ENCODE measurements at regions not wholly inside any gene's neighbourhood (a gene's known extent, or its start where the extent isn't known, plus 50 kb on each side); places are given as distances from the start of the nearest gene placed in this dataset.

DNA sequence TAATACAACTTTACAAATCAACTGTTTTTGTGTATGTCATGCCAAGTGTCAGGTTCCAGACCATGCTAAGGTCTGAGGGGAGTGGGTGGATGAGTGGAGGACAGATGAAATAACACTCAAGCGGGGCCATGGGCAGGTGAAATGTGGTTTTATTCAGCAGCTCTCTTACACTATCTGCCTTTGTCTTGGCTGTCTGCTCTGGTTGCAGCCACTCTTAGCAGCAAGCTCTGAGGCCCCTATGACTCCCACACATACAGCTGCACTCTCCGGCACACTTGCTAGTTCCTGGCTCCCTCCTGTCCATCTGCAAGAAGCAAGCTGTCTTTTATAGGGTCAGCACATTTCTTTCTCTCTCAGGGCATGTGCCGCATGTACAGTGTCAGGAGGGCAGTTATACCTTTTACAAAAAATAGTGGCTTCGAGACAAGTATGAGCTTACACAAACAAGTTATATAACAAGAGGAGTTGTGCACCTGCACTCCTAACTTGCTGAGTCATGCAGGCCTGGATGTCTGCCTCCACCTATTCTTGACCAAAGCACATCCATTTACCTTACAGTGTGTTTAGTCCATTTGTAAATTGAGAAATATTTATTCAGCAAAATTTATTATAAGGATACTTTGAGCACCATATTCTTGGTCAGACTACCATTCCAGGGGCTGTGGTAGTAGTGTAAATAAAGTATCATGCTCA lies 683.7 kb upstream of the CBLB start:
- DNase-seq = no peak

DNA sequence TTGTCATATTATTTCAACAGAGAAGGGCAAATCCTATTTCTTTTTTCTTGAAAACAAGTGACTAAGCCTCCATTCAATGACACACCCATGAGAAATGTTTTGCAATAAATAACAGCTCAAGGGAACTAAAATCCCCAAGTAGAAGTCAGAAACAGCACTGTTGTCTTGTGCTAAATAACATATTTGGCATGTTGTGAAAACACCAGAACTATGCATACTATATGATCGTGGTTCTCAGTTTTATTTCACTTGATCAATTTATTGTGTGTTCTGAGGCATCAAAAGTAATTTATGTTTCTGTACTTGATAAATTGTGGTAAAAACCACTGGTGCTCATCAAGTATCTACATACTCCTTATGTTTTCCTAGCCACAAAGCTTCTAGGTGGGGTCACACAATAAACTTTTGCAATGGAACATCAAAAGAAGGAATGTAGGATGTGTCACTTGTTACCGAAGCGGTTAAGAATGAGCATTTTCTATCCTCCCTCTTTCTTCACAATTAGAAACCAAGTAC lies 691.7 kb upstream of the CBLB start:
- peak; percentile 70 for DNase-seq

DNA sequence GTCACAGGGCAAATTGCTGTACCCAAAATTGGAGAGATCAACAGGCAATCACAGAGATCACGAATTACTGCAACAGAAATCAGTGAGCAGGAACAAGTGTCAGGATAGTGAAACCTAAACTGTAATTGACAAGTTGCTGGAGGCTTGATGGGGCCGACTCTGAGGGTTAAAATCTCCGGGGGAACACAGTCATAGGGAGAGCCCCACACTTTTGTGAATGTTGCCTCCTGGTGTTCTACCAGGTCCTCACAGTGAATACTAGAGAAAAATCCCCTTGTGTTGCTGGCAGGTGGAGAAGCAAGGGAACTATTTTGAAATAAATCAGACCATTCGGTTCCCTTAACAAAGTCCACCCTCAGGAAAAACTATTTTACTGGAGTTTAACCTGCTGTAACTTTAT lies 697.5 kb upstream of the CBLB start:
- DNase-seq = no peak

DNA sequence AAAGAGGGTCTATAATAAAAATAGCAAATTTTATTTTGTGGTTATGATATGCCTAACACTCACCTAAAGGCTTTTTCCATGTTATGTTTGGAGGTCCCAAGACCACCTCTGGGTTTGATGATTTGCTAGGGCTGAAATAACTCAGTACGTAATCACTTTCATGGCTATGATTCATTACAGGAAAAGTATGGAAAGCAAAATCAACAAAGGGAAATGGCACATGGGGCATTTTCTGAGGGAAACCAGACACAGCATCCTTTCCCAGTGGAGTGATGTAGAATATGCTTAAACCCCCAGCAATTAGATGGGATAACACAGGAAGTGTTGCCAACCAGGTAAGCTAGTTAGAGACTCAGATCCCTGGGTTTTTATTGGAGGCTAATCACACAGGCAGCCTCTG lies 701.6 kb upstream of the CBLB start:
- peak; percentile 56 for DNase-seq

DNA sequence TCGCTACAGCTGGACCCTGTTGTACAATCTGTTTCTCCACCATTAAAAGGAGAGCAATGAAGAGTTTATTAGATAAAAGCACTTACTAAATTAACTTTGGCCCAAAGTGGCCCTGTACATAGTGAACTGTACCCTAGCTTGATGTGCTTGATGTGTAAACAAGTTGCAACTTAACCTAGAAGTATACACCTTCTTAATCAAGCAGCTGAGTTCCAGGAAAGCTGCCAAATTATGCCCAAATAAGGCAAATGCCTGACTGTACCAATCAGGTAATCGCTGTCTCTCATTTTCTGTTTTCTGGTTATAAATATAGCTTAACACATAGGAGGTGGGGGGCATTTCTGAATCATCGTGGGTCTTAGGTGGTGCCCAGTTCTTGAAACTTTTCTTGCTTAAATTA lies 704.8 kb upstream of the CBLB start:
- DNase-seq = no peak

DNA sequence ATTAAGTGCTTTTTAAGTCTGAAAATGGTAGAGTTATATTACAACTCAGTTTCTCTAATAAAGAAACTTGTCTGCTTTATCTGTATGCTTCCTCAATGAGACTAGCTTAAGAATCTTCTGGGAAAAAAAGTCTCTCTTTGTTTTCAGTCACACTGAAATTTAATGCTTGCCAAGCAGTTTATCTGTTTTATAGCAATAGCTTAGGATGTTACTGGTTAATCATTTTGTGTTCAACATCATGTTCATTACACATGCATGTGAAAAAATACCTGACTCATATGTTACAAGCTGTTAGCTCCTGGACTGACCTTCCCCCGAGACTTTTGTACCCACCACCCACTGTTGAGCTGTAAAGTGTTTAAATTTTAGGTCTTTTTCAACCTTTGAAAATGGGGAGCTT lies 706.2 kb upstream of the CBLB start:
- DNase-seq = no peak

DNA sequence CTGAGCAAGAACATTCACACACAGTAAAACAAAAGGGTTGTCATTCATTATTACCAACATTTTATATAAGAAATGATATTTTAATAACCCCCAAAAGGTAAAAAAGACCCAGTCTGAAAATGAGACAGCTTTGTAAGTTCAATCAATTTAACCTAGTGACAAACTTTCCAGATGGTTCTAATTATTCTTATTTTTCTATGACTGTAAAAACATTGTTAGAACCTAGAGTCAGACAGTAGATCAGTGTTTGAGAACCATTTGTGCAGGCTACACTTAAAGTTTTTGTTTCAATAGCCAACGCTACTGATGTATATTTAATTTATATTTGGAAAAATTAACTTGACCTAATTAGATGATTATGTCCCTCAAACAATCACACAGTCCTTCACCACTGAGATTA lies 708.4 kb upstream of the CBLB start:
- DNase-seq = peak; percentile 19

DNA sequence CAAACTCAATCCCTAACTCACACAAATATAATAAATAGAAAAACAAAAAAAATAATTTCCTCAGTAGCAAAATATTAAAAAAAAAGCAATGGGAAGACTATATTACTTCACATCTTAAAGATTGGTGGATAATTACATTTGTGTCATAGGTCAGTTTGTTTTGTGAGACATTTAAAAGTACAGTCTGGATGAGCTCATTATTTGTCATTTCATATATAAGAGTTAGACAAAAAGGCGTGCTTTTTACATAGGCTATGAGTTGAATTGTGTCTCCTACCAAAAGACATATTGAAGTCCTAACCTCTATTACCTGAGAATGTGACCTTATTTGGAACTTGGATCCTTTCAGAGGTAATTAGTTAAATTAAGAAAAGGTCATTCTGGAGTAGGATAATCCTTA lies 710.1 kb upstream of the CBLB start:
- peak; percentile 43 for DNase-seq

DNA sequence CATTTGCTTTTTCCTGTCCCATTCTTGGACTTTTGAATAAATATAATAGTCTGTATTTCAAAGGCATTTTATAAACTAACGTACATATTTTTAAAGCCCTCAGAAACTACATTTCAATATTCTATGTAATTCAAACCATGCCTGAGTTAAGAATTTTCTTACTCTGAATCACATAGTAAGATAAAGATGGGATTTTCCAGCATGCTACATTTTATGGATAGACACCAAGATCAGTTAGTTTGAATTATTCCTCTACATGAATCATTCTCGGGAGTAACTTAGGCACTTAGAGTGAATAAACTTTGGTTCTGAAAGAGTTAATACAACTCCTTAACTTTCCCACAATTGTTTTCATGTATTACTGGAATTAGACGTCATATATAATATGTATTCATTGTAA lies 713.3 kb upstream of the CBLB start:
- peak; percentile 65 for DNase-seq

DNA sequence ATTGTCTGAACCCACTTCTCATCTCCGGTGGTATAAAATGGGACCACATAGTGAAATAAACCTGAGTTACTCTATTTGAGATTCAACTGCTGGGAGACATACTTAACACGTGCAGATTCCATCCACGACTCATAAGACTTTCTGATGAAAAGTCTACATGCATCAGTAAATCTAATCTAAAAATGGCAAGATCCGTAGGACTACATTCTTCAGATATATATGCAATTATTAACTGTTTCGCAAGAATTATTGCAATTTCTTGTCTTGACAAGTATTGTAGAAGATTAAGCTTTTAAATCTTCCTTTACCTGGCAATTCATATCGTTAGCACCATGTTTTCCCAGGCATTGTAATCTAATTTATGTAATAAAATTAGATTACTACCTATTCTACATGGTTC lies 718.7 kb upstream of the CBLB start:
- no peak for DNase-seq

DNA sequence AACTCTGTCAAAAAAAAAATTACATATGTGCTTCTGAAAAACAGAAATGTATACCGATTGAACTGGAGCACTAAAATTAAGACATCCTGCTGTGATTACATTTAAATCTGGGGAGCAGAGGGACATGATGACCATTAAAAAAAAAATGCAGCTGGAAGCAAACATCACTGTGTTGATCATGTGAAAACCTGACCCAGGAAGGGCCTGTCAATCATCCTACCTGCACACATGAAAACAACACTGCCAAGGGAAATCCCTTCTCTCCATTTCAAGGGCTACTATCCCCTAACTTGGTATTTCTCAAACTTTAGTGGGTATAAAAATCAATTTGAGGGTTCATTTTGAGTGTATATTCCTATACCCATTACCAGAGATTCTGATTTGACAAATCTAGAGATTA lies 719.9 kb upstream of the CBLB start:
- no peak for DNase-seq

DNA sequence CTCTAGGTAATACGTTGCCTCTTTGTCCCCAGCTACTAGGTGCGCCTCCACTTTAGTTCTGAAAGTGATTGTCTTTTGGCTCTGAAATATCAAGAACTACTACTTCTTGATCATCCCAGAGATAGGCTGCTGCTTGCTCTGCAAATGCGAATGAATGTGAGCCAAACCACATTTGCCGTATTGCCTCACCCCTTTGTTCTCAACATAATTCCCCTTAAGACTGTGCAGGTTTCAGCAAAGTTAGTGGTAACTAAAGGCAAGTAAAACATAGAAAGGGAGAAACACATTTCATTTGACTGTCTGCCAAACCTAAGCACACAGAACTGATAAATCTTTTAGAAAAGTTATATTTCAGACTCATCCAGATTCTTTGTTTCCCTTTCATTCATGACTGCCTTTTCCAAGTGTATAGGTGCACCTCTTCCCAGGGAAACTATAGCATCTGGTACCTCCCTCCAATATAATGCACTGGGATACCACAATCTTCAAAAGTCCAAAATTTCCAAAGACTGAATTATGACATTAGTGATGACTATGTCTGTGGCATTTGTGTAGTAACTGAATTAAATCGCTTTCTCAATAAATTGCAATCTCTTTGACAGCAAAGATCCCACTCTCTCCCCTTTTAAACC lies 720.6 kb upstream of the CBLB start:
- DNase-seq = no peak

DNA sequence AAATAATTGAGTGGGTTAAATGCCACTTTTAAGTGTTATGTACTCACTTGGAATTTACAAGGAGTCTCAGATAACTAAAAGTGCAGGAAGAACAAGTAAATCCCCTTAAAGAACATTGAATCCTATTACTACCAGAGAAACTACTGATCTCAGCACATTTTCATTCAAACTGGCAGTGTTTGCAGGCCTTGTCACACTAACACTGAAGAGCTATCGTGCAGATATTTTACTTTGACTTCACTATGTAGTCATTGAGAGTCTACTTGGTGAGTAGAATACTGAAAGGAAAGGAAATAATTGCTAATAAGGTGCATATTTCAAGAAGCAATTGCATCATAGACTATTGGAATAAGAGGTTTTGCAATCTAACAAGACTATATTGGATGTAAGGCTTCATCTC lies 721.4 kb upstream of the CBLB start:
- no peak for DNase-seq

DNA sequence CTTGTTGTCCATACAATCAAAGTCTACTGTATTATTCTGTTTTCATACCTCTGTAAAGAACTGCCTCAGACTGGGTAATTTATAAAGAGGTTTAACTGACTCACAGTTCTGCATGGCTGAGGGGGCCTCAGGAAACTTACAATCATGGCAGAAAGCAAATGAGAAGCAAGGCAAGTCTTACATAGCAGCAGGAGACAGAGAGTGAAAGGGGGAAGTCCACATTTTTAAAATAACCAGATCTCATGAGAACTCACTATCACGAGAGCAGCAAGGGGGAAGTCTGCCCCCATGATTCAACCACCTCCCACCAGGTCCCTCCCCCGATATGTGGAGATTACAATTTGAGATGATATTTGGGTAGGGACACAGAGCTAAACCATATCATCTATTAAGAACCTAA lies 724.6 kb upstream of the CBLB start:
- DNase-seq = no peak

DNA sequence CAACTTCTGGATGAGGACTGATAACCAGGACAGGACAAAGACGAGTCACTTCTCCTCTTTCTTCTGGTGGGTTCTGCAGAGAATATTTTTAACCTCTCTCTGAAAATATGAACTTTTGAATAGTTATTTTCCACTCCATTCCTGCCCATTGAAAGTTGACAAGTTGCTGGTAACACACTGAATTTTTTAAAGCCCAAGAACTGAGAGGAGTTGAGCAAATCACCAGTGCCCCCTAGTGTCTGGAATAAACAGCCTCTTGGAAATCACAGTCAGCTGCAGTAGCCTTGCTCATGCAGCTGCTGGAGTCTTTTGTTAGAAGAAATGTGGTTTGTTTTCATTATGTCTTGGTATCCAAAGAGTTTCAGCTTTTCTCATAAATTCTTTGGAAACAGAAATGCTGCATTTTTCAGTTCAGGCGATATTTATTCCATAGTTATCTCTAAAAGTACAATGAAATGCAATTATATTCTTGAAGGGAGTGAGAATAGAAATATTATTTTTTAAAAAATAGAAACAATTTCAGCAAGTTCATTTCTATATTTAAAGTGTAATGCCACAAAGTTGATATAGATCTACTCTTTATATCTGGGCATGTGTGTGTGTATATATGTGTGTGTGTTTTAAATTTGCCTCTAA lies 741.0 kb upstream of the CBLB start:
- DNase-seq = peak; percentile 92

DNA sequence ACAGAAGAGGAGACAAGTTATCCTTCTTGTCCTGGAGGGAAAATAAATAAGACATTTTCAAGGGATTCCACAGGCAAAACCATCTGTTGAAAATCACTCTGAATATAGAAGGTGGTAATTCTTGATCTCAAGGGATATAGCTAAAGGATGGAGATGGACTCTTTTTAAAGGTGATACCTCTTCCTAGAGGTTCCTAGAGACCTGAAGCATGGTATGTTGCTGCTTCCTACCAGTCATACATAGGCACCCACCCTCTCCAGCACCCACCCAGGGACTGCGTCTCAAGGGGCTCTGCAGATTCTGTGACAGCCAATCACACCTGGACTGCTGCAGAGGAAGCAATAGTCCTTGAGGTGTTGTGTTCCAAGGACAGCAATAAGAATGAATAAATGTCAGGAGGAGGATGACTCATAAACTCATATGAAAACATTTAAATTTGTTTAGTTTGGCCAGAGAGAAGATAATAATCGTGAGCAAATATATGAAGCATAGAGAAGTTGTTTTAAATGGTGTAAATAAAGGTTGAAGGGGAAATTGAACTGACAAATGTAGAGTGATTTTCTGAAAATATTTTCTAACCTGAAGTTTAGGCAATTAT lies 741.6 kb upstream of the CBLB start:
- DNase-seq = peak; percentile 64

DNA sequence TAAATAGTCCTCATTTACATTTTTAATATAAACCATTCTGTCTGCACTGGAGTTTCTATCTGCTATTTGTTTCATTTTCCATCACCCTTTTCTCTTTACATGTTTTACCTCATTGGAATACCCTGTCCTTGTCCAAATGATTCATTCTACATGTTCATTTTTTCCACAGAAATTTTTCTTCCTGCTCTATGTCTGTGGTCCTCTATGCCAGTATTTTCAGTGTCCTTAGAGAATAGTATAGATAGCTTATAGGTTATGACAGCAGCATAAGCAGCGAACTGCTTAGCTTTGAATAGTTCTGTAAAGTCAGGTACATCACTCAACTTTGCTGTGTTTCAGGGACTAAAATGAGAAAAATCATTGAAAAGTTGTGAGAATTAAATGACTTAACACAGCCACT lies 742.3 kb upstream of the CBLB start:
- DNase-seq = no peak

DNA sequence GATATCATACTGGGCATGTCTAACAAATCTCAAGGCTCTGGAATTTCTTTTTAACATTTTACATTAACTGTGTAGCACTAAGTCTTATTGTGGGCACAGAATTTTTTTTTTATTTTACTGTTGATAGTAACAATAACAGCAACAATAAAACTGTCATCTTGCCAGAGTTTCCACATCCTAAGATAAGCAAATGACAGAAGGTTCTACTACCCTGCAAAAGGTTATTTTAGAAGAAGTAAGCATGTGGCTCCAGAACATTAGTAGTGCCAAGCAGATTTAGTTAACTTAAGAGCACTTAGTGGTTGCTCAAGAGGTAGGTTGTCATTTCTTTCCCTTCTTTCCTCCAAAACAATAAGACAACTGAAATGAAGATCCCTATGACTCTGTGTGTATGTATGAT lies 743.0 kb upstream of the CBLB start:
- no peak for DNase-seq

DNA sequence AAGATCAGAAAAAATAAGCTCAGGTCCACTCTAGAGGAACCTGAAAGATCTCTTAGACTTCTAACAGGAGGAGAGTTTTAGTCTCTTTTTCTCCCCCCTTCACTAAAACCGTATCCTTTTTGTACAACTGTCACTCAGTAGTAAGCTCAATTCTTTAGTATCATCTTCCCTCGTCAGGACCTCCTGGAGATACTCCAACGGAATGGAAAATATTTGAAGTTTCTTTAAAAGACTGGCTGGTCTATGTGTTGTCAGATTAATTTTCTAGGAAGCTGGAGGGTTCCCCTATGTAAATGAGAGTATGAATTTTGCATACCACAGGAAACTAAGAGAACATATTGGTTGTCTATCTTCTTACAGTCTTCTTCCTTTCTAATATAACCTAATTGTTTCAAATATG lies 747.7 kb upstream of the CBLB start:
- DNase-seq = peak; percentile 65

DNA sequence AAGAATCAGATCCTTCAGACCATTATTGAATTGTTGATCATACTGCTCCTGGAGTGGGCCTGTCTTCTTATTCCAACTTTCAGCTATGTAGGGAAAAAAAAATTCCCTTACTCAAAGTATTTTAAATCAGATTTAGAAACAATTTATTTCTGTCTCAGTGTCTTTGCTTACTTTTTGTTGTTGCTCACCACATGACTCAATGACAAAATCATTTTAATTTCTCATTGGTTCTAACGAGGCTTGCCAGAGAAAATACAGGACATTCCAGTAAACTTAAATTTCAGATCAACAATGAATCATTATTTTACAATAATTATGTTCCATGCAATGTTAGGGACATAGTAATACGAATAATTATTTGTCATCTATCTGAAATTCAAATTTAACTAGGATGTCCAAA lies 748.5 kb upstream of the CBLB start:
- peak; percentile 84 for DNase-seq

DNA sequence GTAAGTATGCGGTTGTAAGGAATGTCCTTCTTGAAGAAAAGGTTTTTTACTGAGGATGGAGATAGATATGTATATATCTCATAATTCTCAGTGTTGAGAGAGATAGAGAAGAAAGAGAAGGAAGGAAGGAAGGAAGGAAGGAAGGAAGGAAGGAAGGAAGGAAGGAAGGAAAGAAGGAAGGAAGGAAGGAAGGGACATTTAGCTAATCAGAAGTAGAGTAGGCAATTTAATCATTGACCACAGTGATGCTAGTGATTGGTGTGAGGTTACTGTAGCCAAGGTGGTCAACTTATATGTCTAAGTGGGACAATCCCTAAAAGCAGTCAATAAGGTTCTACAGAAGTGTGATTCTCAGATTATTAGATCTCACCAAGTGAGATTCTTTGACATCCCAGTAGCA lies 751.8 kb upstream of the CBLB start:
- DNase-seq = no peak

DNA sequence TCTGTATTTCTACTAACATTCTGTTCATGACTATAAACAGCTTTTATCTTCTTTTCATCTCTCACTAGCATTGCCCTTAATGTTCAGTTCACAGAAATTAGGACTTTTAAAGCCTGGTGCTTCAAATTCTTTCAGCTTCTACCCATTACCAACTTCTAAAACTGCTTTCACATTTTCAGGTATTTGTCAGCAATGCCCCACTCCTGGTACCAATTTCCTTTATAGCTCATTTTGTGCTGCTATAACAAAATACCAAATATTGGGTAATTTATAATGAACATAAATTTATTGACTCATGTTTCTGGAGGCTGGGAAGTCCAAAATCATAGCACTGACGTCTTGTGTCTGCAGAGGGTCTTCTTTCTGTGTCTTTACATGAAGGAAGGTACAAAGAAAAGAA lies 753.1 kb upstream of the CCDC54 start:
- no peak for DNase-seq

DNA sequence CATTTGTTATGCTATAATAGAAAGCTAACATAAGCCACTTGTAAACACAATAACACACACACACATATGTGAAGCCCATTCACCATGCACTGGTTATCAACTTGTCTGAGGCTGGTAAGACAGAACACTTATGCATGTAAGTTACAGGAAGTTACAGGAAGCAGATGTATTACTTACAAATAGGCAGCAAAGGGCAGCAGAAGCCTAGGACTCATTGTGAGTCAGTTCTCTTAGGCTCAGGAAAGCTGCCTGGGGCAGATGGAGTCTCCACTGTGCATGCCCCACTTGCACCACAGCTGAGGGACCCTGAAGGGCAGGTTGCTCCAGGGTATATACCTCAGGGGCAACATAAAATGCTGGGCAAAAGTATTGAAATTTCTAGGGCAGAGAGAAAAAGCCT lies 748.8 kb upstream of the CCDC54 start:
- peak; percentile 61 for DNase-seq
